Endothelial cell of umbilical vein (primary cell): ENCODE measurements at regions not wholly inside any gene's neighbourhood (a gene's known extent, or its start where the extent isn't known, plus 50 kb on each side); places are given as distances from the start of the nearest gene placed in this dataset.

Experiments used
- BruUV-seq: library from RNA; stranded (reverse); fragments of 400-500 nt; replicated peaks from 2 replicates; lab custom pipeline; 2021; lab: Mats Ljungman, UMichigan
- CTCF ChIA-PET: fragments of 300-600, 350-600 bp; sonication (Branson Sonifier 250); formaldehyde crosslinking; loops from one replicate; lab custom pipeline; 2021; ENCODE audit warnings: antibody characterized with exemption, inconsistent platforms; lab: Charles Lee
- POLR2A ChIA-PET: fragments of 300-600, 350-600 bp; sonication (Branson Sonifier 250); formaldehyde crosslinking; loops from one replicate; lab custom pipeline; 2021; ENCODE audit warnings: antibody characterized with exemption, inconsistent platforms; lab: Charles Lee
- DNase-seq: peaks from one replicate; pipeline ENCODE4 v3.0.0-alpha.2; 2011; ENCODE audit warnings: low read depth, low spot score
- FAIRE-seq: peaks from 2 replicates; lab custom pipeline; 2011; peaks lifted over from hg19 to GRCh38; lab: Jason Lieb, UNC
- H2AFZ ChIP-seq: 2 replicates; pipeline ENCODE4 v1.6.0; 2012; ENCODE audit warnings: low read depth, low read length, control low read depth, inconsistent platforms
- H3K27ac ChIP-seq: 2 replicates; pipeline ENCODE4 v1.5.1; 2011; ENCODE audit warnings: low read depth, mild to moderate bottlenecking, control low read depth, low read length, moderate library complexity; ENCODE audit not compliant: insufficient read depth
- H3K27me3 ChIP-seq, 2 experiments: 2 replicates each; pipeline versions ENCODE4 v1.6.0 to v1.6.1; 2011; ENCODE audit warnings: low read length in 2 of 2, mixed read lengths in 1 of 2; ENCODE audit not compliant: control insufficient read depth in 2 of 2, insufficient read depth in 2 of 2
- H3K36me3 ChIP-seq, 2 experiments: 2 replicates in 1 of 2; 3 replicates in 1 of 2; pipeline ENCODE4 v1.5.1; 2011; ENCODE audit warnings: low read length in 2 of 2, mild to moderate bottlenecking in 1 of 2, moderate library complexity in 1 of 2; ENCODE audit not compliant: control insufficient read depth in 2 of 2, insufficient read depth in 2 of 2; ENCODE audit errors: extremely low read depth in 1 of 2
- H3K4me1 ChIP-seq: 3 replicates; pipeline ENCODE4 v1.5.1; 2011; ENCODE audit warnings: mild to moderate bottlenecking, low read length; ENCODE audit not compliant: control insufficient read depth, insufficient read depth; ENCODE audit errors: extremely low read depth
- H3K4me2 ChIP-seq: 2 replicates; pipeline ENCODE4 v1.6.1; 2011; ENCODE audit warnings: low read length, control low read depth, mixed read lengths; ENCODE audit not compliant: insufficient read depth
- H3K4me3 ChIP-seq, 3 experiments: fragments of 200-600 bp in 1 of 3; sonication (generic), shearing (Covaris generic) in 1 of 3; replicated peaks in 1 of 3; 2 replicates each; pipeline ENCODE4 v1.5.1; 2011 to 2016; ENCODE audit warnings: control low read depth in 3 of 3, low read length in 3 of 3, mild to moderate bottlenecking in 2 of 3, inconsistent platforms in 1 of 3, low read depth in 1 of 3, moderate library complexity in 1 of 3; ENCODE audit not compliant: insufficient read depth in 1 of 3
- H3K79me2 ChIP-seq: 2 replicates; pipeline ENCODE4 v1.6.0; 2012; ENCODE audit warnings: low read length, inconsistent platforms; ENCODE audit not compliant: control insufficient read depth, insufficient read depth
- H3K9ac ChIP-seq: replicated peaks from 2 replicates; pipeline ENCODE3; 2011; ENCODE audit warnings: low read length, control low read depth; ENCODE audit not compliant: insufficient read depth; ENCODE audit errors: extremely low read depth
- H3K9me1 ChIP-seq: replicated peaks from 3 replicates; pipeline ENCODE4 v1.6.0; 2011; ENCODE audit warnings: mild to moderate bottlenecking, low read length; ENCODE audit not compliant: control insufficient read depth, insufficient read depth; ENCODE audit errors: extremely low read depth
- H3K9me3 ChIP-seq: replicated peaks from 2 replicates; pipeline ENCODE4 v1.5.1; 2012; ENCODE audit warnings: low read length, inconsistent platforms; ENCODE audit not compliant: control insufficient read depth, insufficient read depth
- H4K20me1 ChIP-seq: replicated peaks from 2 replicates; pipeline ENCODE3; 2011; ENCODE audit warnings: mild to moderate bottlenecking, low read length; ENCODE audit not compliant: control insufficient read depth, insufficient read depth; ENCODE audit errors: extremely low read depth
- CTCF ChIP-seq, 2 donors: IDR thresholded peaks; 1 replicate in 1 of 2; 2 replicates in 1 of 2; pipeline ENCODE4 v1.5.1; 2011; ENCODE audit warnings: low read length in 2 of 2, mild to moderate bottlenecking in 2 of 2, moderate library complexity in 2 of 2, control low read depth in 1 of 2, inconsistent platforms in 1 of 2, low read depth in 1 of 2; ENCODE audit not compliant: insufficient read depth in 1 of 2; ENCODE audit errors: extremely low read depth in 1 of 2
- FOS ChIP-seq: IDR thresholded peaks from 2 replicates; pipeline ENCODE4 v1.6.1; 2011; ENCODE audit warnings: mild to moderate bottlenecking, low read length, moderate library complexity, borderline replicate concordance; ENCODE audit not compliant: insufficient read depth
- GATA2 ChIP-seq: IDR thresholded peaks from 2 replicates; pipeline ENCODE4 v1.7.0; 2011; ENCODE audit warnings: low read depth, mild to moderate bottlenecking, moderate library complexity, mixed read lengths, low read length; ENCODE audit not compliant: insufficient read length, insufficient read depth
- JUN ChIP-seq: IDR thresholded peaks from 2 replicates; pipeline ENCODE4 v1.6.1; 2011; ENCODE audit warnings: borderline replicate concordance, low read depth; ENCODE audit not compliant: insufficient read length, insufficient read depth
- MAX ChIP-seq: IDR thresholded peaks from 2 replicates; pipeline ENCODE4 v1.6.1; 2011; ENCODE audit not compliant: insufficient read depth, insufficient read length
- MYC ChIP-seq: IDR thresholded peaks from one replicate; pipeline ENCODE4 v1.6.1; 2011; ENCODE audit warnings: mild to moderate bottlenecking, low read depth, low read length
- POLR2A ChIP-seq: IDR thresholded peaks from 2 replicates; pipeline ENCODE4 v1.6.1; 2012; ENCODE audit warnings: low read depth, mild to moderate bottlenecking, control low read depth, low read length
- dilution Hi-C: fragments of 300-500 bp; cut with MboI; formaldehyde crosslinking; loops from one replicate; pipeline ENCODE4 v1.15.0; 2019; ENCODE audit warnings: low sequenced_read_pairs; ENCODE audit not compliant: extremely low pct_ligation_motif_present
- intact Hi-C: fragments of 100-400 bp; cut with micrococcal nuclease; formaldehyde crosslinking; loops from one replicate; pipeline ENCODE4 v1.10.0; 2022

GRCh38 chr13:60787083-60787482 is 390.1 kb downstream of the TDRD3 start:
- Histone ChIP-seq H3K27ac (no peak overlapping the region), H2AFZ (no peak overlapping the region), H3K9me1 (no peaks in the 10 kb centered on the region), H3K4me3 (no peak overlapping the region), H3K4me2 (no peak overlapping the region), H3K9ac (no peak overlapping the region), H3K9me3 (no peaks in the 10 kb centered on the region), H3K4me1 (no peaks in the 10 kb centered on the region), H3K27me3 (no peaks in the 10 kb centered on the region), H3K36me3 (no peaks in the 10 kb centered on the region), H3K79me2 (no peaks in the 10 kb centered on the region), H4K20me1 (no peaks in the 10 kb centered on the region)
- dilution Hi-C loops, result no loop called here
- BruUV-seq, result no TSS peak
- DNase-seq (no peak), FAIRE-seq (no peak)
- intact Hi-C loops, result no loop called here
- ChIA-PET POLR2A (no interaction called here), CTCF (no interaction called here)
- TF ChIP-seq GATA2, result no peak
- no peak for TF ChIP-seq CTCF (IDR thresholded peaks at IDR 0.05; ENCODE audit: extremely low read depth in 1 of 2, insufficient read depth in 1 of 2, low read depth in 1 of 2, low read length in 2 of 2)
- TF ChIP-seq JUN, result no peak
- no peak for TF ChIP-seq FOS
- TF ChIP-seq POLR2A, result no peak
- TF ChIP-seq MYC, result no peak
- TF ChIP-seq MAX, result no peak
